Psoas muscle (tissue), 7 donors: ENCODE measurements at regions not wholly inside any gene's neighbourhood (a gene's known extent, or its start where the extent isn't known, plus 50 kb on each side); places are given as distances from the start of the nearest gene placed in this dataset.

Source experiments
- ATAC-seq, 4 donors: fragments of 200-7000 bp; cut with Tn5 transposase; one replicate each; pipeline ENCODE4 v1.9.1; 2020; ENCODE audit warnings: moderate library complexity in 3 of 4, mild to moderate bottlenecking in 2 of 4
- DNase-seq, 2 donors: peaks; one replicate each; pipeline ENCODE4 v3.0.0-alpha.2; 2020
- H3K27ac ChIP-seq: fragments of 200-600 bp; one replicate; pipeline ENCODE4 v1.8.0; 2022
- H3K27me3 ChIP-seq, 3 donors: fragments of 200-600 bp in 1 of 3; one replicate each; pipeline versions ENCODE4 v1.6.1 to v1.8.0; 2013 to 2022; ENCODE audit warnings: low read length in 2 of 3, mild to moderate bottlenecking in 2 of 3, moderate library complexity in 1 of 3; ENCODE audit not compliant: insufficient read depth in 3 of 3
- H3K36me3 ChIP-seq, 2 donors: fragments of 200-600 bp in 1 of 2; one replicate each; pipeline versions ENCODE4 v1.6.1 to v1.8.0; 2013 to 2022; ENCODE audit warnings: low read depth in 1 of 2, mild to moderate bottlenecking in 1 of 2, moderate library complexity in 1 of 2; ENCODE audit not compliant: insufficient read depth in 1 of 2
- H3K4me1 ChIP-seq: fragments of 200-600 bp; one replicate; pipeline ENCODE4 v1.8.0; 2022
- H3K4me3 ChIP-seq: fragments of 200-600 bp; one replicate; pipeline ENCODE4 v1.8.0; 2022; ENCODE audit warnings: mild to moderate bottlenecking
- H3K9me3 ChIP-seq: fragments of 200-600 bp; one replicate; pipeline ENCODE4 v1.8.0; 2022
- WGBS, 3 donors: extraction: QIAGEN DNeasy Blood & Tissue Kit; methylation state at CpG; one replicate each; pipeline versions ENCODE4 v1.1.6 to v1.1.7; 2013; 5-methylcytosine and 5-hydroxymethylcytosine counted together
- intact Hi-C, 2 donors: fragments of 100-400 bp; cut with DNase I; formaldehyde crosslinking; loops; one replicate each; pipeline versions ENCODE4 v1.11.0 to v1.14.2; 2022
- TF ChIP-seq, protein P1 (sequence below): fragments of 200-600 bp; IDR thresholded peaks from one replicate; pipeline ENCODE4 v1.8.0; 2022; ENCODE audit warnings: antibody characterized with exemption
- donor health status: healthy with polysubstance abuse.
- donor health status: DM: no; HTN: no; CAD: no; lungs with moderate emphysema.
- donor health status: Bipolar disorder and iron deficiency.
- donor health status: healthy.
- donor health status: DM: yes; HTN: yes; CAD: no.
- donor health status: DM: no; HTN: no; CAD: no.
- donor health status: DM: yes; HTN: yes; CAD: no.

DNA sequence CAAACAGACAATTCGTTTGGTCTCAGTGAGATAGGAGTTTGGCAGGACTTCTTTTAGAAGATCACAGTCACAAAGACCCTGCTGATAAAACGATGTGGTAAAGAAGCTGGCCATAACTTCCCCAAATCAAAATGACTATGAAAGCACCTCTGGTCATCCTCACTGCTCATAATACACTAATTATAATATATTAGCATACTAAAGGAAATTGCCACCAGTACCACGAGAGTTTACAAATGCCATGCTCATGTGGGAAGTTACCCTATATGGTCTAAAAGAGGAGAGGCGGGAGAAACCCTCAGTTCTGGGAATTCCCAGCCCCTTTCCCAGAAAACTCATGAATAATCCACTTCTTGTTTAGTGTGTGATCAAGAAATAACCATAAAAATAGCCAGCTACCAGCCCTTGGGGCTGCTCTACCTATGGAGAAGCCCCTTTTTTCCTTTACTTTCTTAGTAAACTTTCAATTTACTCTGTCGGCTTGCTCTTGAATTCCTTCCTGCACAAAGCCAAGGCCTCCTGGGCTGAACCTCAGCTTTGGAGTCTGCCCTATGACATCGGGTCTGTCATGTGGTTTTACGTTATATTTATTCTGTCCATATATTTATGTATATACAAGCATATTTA lies 115.8 kb upstream of the IGSF10 start:
- Histone ChIP-seq H3K36me3 (no peaks in the 10 kb centered on the region), H3K4me3 (no peak overlapping the region), H3K4me1 (no peaks in the 10 kb centered on the region), H3K27me3 (no peaks in the 10 kb centered on the region), H3K27ac (no peak overlapping the region), H3K9me3 (no peaks in the 10 kb centered on the region)
- no peak for DNase-seq
- intact Hi-C loops = no loop called here
- TF ChIP-seq, protein P1, sequence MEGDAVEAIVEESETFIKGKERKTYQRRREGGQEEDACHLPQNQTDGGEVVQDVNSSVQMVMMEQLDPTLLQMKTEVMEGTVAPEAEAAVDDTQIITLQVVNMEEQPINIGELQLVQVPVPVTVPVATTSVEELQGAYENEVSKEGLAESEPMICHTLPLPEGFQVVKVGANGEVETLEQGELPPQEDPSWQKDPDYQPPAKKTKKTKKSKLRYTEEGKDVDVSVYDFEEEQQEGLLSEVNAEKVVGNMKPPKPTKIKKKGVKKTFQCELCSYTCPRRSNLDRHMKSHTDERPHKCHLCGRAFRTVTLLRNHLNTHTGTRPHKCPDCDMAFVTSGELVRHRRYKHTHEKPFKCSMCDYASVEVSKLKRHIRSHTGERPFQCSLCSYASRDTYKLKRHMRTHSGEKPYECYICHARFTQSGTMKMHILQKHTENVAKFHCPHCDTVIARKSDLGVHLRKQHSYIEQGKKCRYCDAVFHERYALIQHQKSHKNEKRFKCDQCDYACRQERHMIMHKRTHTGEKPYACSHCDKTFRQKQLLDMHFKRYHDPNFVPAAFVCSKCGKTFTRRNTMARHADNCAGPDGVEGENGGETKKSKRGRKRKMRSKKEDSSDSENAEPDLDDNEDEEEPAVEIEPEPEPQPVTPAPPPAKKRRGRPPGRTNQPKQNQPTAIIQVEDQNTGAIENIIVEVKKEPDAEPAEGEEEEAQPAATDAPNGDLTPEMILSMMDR = no peak
- no peak for ATAC-seq
- WGBS, 3 donors = 80 to 85% (median 85%) methylated on average over 7 of the region's 7 CpGs

DNA sequence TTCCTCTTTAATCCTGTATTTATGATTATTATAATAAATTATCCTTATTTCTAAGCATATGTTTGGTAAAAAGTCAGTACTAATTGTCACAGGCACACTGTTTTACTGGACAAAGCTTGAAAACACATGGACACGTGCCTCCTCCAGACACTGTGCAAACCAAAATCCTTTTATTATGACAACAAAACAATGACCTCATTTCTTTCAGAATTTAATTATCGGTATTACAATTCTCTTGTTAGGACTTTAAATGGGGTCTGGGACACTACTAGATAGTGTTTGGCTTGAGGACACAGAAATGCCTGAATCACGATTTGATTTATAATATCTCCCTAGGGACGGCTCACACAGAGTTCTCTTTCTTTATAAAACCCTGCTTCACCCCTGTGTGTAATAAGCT lies 107.3 kb upstream of the IGSF10 start:
- Histone ChIP-seq H3K27ac (no peak overlapping the region), H3K9me3 (no peaks in the 10 kb centered on the region), H3K4me1 (no peaks in the 10 kb centered on the region), H3K4me3 (no peak overlapping the region), H3K36me3 (no peaks in the 10 kb centered on the region), H3K27me3 (no peaks in the 10 kb centered on the region)
- 20 to 38% (median 23%) methylated on average over 4 of the region's 4 CpGs for WGBS, 3 donors
- TF ChIP-seq, protein P1 = no peak
- DNase-seq = no peak
- intact Hi-C loops = no loop called here
- no peak for ATAC-seq

DNA sequence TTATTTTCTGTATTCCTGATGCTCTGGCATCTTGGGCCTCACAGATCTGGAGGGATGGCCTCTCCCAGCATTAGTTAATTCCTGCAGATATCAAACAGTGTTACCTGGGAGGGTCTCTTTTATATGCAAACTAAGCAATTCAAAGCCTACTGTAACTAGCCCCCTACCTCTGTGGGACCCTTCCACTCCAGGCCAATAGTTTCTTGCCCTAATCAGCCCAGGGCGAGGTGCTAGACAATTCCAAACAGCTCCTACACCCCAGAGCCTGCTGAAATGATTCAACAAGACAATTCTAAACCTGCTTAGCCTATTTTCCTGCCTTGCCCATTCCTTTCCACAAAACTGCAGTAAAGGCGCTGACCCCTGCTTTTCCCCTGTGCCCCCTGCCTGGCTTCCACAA lies 106.6 kb upstream of the IGSF10 start:
- DNase-seq = no peak
- Histone ChIP-seq H3K9me3 (no peaks in the 10 kb centered on the region), H3K4me3 (no peak overlapping the region), H3K4me1 (no peaks in the 10 kb centered on the region), H3K27me3 (no peaks in the 10 kb centered on the region), H3K27ac (no peak overlapping the region), H3K36me3 (no peaks in the 10 kb centered on the region)
- no peak for ATAC-seq
- WGBS, 3 donors = 79 to 92% (median 80%) methylated on average over 2 of the region's 2 CpGs
- intact Hi-C loops = no loop called here
- TF ChIP-seq, protein P1 = no peak

DNA sequence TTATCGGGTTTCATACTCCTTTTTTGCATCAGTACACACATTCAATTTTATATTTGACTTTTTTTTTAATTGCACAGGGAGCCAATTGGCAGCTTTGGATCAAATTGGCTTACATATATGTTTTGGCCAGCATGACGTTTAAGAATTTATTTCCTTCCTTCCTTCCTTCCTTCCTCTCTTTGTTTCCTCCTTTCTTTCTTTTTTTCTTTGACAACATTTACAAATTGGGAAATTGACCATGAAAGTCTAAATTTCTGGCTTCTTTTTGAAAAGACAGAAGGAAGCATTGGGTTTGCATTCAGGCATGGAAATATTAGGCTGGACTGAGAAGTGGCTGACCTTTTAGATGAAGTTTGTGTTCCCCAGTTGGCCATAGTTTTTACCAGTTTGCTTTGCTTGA lies 103.4 kb upstream of the IGSF10 start:
- Histone ChIP-seq H3K9me3 (no peaks in the 10 kb centered on the region), H3K27me3 (no peaks in the 10 kb centered on the region), H3K4me1 (no peaks in the 10 kb centered on the region), H3K36me3 (no peaks in the 10 kb centered on the region), H3K4me3 (no peak overlapping the region), H3K27ac (no peak overlapping the region)
- DNase-seq (no peak), ATAC-seq (no peak)
- TF ChIP-seq, protein P1 = no peak
- 60 to 63% (median 60%) methylated on average over 2 of the region's 2 CpGs for WGBS, 3 donors
- intact Hi-C loops = no loop called here

DNA sequence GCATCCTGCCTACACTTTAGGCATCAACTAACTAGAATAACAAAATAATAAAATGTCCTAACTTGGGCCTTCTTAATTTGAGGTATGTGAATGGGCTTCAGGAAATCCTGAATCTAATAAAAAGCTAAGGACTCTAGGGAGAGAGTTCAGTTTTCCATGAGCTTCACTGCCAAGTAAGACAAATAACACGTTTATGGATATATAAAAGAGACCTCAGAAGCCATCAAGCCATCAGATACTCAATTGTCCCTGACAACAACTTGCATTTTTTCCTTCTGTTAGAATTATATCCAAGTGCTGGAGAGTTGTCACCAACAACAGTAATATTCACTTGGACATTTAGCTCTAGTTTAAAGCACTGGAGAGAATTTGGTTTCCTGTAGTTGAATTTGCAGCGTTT lies 102.4 kb upstream of the IGSF10 start:
- intact Hi-C loops = no loop called here
- TF ChIP-seq, protein P1 = no peak
- ATAC-seq = no peak
- no peaks in the 10 kb centered on the region for H3K9me3 ChIP-seq
- DNase-seq = no peak
- 33 to 56% (median 48%) methylated on average over 2 of the region's 2 CpGs for WGBS, 3 donors
- no peaks in the 10 kb centered on the region for H3K27me3 ChIP-seq
- no peaks in the 10 kb centered on the region for H3K4me1 ChIP-seq
- H3K27ac ChIP-seq = no peak overlapping the region
- no peak overlapping the region for H3K4me3 ChIP-seq
- H3K36me3 ChIP-seq = no peaks in the 10 kb centered on the region
